HG03064 (cell line): ENCODE measurements at regions not wholly inside any gene's neighbourhood (a gene's known extent, or its start where the extent isn't known, plus 50 kb on each side); places are given as distances from the start of the nearest gene placed in this dataset.
"Not testable (repeated sequence)": the region's sequence is repeated elsewhere in the genome, so short reads cannot be mapped to it uniquely, and the experiment has no call there.

Source experiments
- ATAC-seq: cut with Tn5 transposase; IDR thresholded peaks from one replicate; pipeline ENCODE4 v1.9.1; 2021; ENCODE audit warnings: low read depth; ENCODE audit not compliant: unreplicated experiment

GRCh38 chr10:129192344-129193128 lies 274.5 kb upstream of the MGMT start:
- ATAC-seq: no peak

GRCh38 chr10:129193148-129193547 lies 273.9 kb upstream of the MGMT start:
- ATAC-seq: no peak

GRCh38 chr10:129194181-129194870 lies 272.7 kb upstream of the MGMT start:
- no peak for ATAC-seq

- no peak for ATAC-seq
Observed at GRCh38 chr10:129199826-129200225, 267.2 kb upstream of the MGMT start.

- ATAC-seq: no peak
Observed at GRCh38 chr10:129203819-129204218, 263.2 kb upstream of the MGMT start.

GRCh38 chr10:129207297-129207696 lies 259.7 kb upstream of the MGMT start:
- no peak for ATAC-seq

GRCh38 chr10:129210876-129211275 lies 256.2 kb upstream of the MGMT start:
- no peak for ATAC-seq

GRCh38 chr10:129213256-129213655 lies 253.8 kb upstream of the MGMT start:
- no peak for ATAC-seq

- ATAC-seq: not testable (repeated sequence)
Observed at GRCh38 chr10:129213996-129214395, 253.0 kb upstream of the MGMT start.

GRCh38 chr10:129219364-129219763 lies 247.7 kb upstream of the MGMT start:
- ATAC-seq: no peak

- no peak for ATAC-seq
Observed at GRCh38 chr10:129222436-129222835, 244.6 kb upstream of the MGMT start.

- no peak for ATAC-seq
Observed at GRCh38 chr10:129223363-129223762, 243.7 kb upstream of the MGMT start.

- no peak for ATAC-seq
Observed at GRCh38 chr10:129224065-129224464, 243.0 kb upstream of the MGMT start.

GRCh38 chr10:129231821-129232220 lies 235.2 kb upstream of the MGMT start:
- ATAC-seq: no peak

GRCh38 chr10:129233351-129234148 lies 233.5 kb upstream of the MGMT start:
- no peak for ATAC-seq

- no peak for ATAC-seq
Observed at GRCh38 chr10:129236274-129236691, 230.8 kb upstream of the MGMT start.

- ATAC-seq: no peak
Observed at GRCh38 chr10:129241461-129241860, 225.6 kb upstream of the MGMT start.

- ATAC-seq: no peak
Observed at GRCh38 chr10:129244298-129244697, 222.7 kb upstream of the MGMT start.

GRCh38 chr10:129244757-129245156 lies 222.3 kb upstream of the MGMT start:
- ATAC-seq: no peak

- ATAC-seq: no peak
Observed at GRCh38 chr10:129253161-129253864, 213.7 kb upstream of the MGMT start.

- ATAC-seq: no peak
Observed at GRCh38 chr10:129253865-129254179, 213.2 kb upstream of the MGMT start.
